Suprapubic skin (tissue), 4 donors: ENCODE measurements at regions not wholly inside any gene's neighbourhood (a gene's known extent, or its start where the extent isn't known, plus 50 kb on each side); places are given as distances from the start of the nearest gene placed in this dataset.

Source experiments
- DNase-seq, 2 donors: peaks; one replicate each; pipeline ENCODE4 v3.0.0-alpha.2; 2019; ENCODE audit warnings: low spot score in 2 of 2
- H3K27ac ChIP-seq: fragments of 200-600 bp; sonication (generic); one replicate; pipeline ENCODE4 v1.5.1; 2019
- H3K27me3 ChIP-seq: fragments of 200-600 bp; sonication (generic); one replicate; pipeline ENCODE4 v1.5.1; 2019
- H3K36me3 ChIP-seq: fragments of 200-600 bp; sonication (generic); one replicate; pipeline ENCODE4 v1.5.1; 2019
- H3K4me1 ChIP-seq: fragments of 200-600 bp; sonication (generic); one replicate; pipeline ENCODE4 v1.5.1; 2019
- H3K4me3 ChIP-seq: fragments of 200-600 bp; sonication (generic); one replicate; pipeline ENCODE4 v1.5.1; 2019; ENCODE audit warnings: mild to moderate bottlenecking
- H3K9me3 ChIP-seq: fragments of 200-600 bp; sonication (generic); one replicate; pipeline ENCODE4 v1.5.1; 2019
- CTCF ChIP-seq, 2 donors: fragments of 200-600 bp in 1 of 2; fragments of 450-650 bp in 1 of 2; sonication (generic) in 1 of 2; IDR thresholded peaks; one replicate each; pipeline ENCODE4 v1.5.1; 2016 to 2019; ENCODE audit warnings: antibody characterized with exemption in 2 of 2, mild to moderate bottlenecking in 1 of 2, moderate library complexity in 1 of 2
- EP300 ChIP-seq: sonication (generic); formaldehyde crosslinking; IDR thresholded peaks from one replicate; pipeline ENCODE4 v1.6.1; 2017; ENCODE audit warnings: antibody characterized with exemption
- POLR2A ChIP-seq, 2 donors: fragments of 450-650 bp; IDR thresholded peaks; one replicate each; pipeline ENCODE4 v1.6.1; 2017; ENCODE audit warnings: antibody characterized with exemption in 2 of 2, mild to moderate bottlenecking in 2 of 2, moderate library complexity in 2 of 2
- POLR2AphosphoS5 ChIP-seq, 3 donors: sonication (generic); formaldehyde crosslinking; IDR thresholded peaks; one replicate each; pipeline ENCODE4 v1.6.1; 2017; ENCODE audit warnings: antibody characterized with exemption in 3 of 3
- WGBS: methylation state at CpG from one replicate; pipeline ENCODE4 v1.1.5; 2018; 5-methylcytosine and 5-hydroxymethylcytosine counted together

GRCh38 chr5:159826351-159827214 is 89.7 kb upstream of the ADRA1B start:
- peaks cover 4% of the 10 kb centered on the region for H3K27me3 ChIP-seq
- no peaks in the 10 kb centered on the region for H3K9me3 ChIP-seq
- peaks cover 12% of the 10 kb centered on the region for H3K4me1 ChIP-seq
- 63% methylated on average over 4 of the region's 4 CpGs for WGBS
- DNase-seq, result no peak
- no peaks in the 10 kb centered on the region for H3K36me3 ChIP-seq
- no peak overlapping the region for H3K27ac ChIP-seq
- no peak for TF ChIP-seq POLR2AphosphoS5 (IDR thresholded peaks at IDR 0.05)
- TF ChIP-seq POLR2A (IDR thresholded peaks at IDR 0.05), result no peak
- TF ChIP-seq EP300, result no peak
- TF ChIP-seq CTCF (IDR thresholded peaks at IDR 0.05), result no peak
- no peak overlapping the region for H3K4me3 ChIP-seq

GRCh38 chr5:159827861-159828260 is 88.4 kb upstream of the ADRA1B start:
- Histone ChIP-seq H3K4me3 (no peak overlapping the region), H3K27ac (no peak overlapping the region), H3K27me3 (no peaks in the 10 kb centered on the region), H3K36me3 (no peaks in the 10 kb centered on the region), H3K9me3 (no peaks in the 10 kb centered on the region), H3K4me1 (peaks cover 12% of the 10 kb centered on the region)
- 81% methylated on average over 4 of the region's 4 CpGs for WGBS
- TF ChIP-seq POLR2A (IDR thresholded peaks at IDR 0.05), result no peak
- TF ChIP-seq POLR2AphosphoS5 (IDR thresholded peaks at IDR 0.05), result no peak
- no peak for TF ChIP-seq EP300
- no peak for TF ChIP-seq CTCF (IDR thresholded peaks at IDR 0.05)
- no peak for DNase-seq

DNA sequence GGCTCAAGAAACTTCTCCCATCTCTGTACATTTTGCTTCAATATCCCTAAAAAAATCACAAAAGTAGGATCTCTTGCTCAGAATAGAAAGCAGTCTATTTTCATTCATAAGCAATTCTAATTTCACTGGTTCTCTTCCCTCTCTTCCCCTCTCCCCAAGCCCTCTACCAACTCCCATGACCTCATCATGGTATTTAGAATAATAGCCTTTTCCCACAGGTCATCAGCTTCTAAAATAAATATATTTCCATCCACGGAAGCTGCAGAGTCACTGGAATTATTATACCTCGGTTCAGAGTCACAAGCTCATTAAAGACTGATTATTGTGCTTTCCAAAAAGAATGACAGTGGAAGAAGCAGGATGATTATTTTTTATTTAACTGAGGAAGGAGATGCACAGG is 84.2 kb upstream of the ADRA1B start:
- no peaks in the 10 kb centered on the region for H3K36me3 ChIP-seq
- no peaks in the 10 kb centered on the region for H3K4me1 ChIP-seq
- H3K4me3 ChIP-seq, result no peak overlapping the region
- WGBS, result 77% methylated on average over 2 of the region's 2 CpGs
- no peak overlapping the region for H3K27ac ChIP-seq
- H3K27me3 ChIP-seq, result peaks cover 3% of the 10 kb centered on the region
- TF ChIP-seq POLR2A (IDR thresholded peaks at IDR 0.05) (no peak), EP300 (no peak), POLR2AphosphoS5 (IDR thresholded peaks at IDR 0.05) (no peak), CTCF (IDR thresholded peaks at IDR 0.05) (no peak)
- DNase-seq, result no peak
- H3K9me3 ChIP-seq, result no peaks in the 10 kb centered on the region

- peaks cover 3% of the 10 kb centered on the region for H3K27me3 ChIP-seq
- no peak for TF ChIP-seq POLR2AphosphoS5 (IDR thresholded peaks at IDR 0.05)
- TF ChIP-seq POLR2A (IDR thresholded peaks at IDR 0.05), result no peak
- TF ChIP-seq EP300, result no peak
- TF ChIP-seq CTCF (IDR thresholded peaks at IDR 0.05), result no peak
- H3K36me3 ChIP-seq, result no peaks in the 10 kb centered on the region
- H3K27ac ChIP-seq, result no peak overlapping the region
- no peak for DNase-seq
- no peaks in the 10 kb centered on the region for H3K4me1 ChIP-seq
- no peak overlapping the region for H3K4me3 ChIP-seq
- 67% methylated on average over 2 of the region's 2 CpGs for WGBS
- no peaks in the 10 kb centered on the region for H3K9me3 ChIP-seq
These were observed 83.2 kb upstream of the ADRA1B start for GRCh38 chr5:159833088-159833487.

DNA sequence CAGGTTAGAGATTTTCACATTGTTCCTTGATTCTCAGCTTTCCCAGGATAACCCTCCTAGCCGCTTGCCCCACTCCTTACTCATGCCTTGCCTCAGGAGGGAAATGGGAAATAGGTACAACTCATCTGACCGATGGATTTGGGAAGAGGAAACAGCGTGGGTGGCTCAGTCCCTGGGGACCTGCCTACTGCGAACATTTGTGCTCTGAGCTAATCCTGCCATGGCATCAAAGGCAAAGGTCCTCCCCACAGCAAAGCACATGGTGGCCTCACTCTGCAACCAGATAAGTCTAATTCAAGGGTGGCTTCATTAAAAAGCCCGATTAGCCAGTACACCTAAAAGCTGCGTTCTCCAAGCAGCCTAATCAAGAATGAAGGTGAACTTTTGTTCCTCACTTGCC is 82.4 kb upstream of the ADRA1B start:
- peaks cover 3% of the 10 kb centered on the region for H3K27me3 ChIP-seq
- 67% methylated on average over 6 of the region's 6 CpGs for WGBS
- H3K36me3 ChIP-seq, result no peaks in the 10 kb centered on the region
- TF ChIP-seq EP300 (no peak), POLR2AphosphoS5 (IDR thresholded peaks at IDR 0.05) (no peak), CTCF (IDR thresholded peaks at IDR 0.05) (no peak), POLR2A (IDR thresholded peaks at IDR 0.05) (no peak)
- H3K4me1 ChIP-seq, result no peaks in the 10 kb centered on the region
- H3K4me3 ChIP-seq, result no peak overlapping the region
- H3K9me3 ChIP-seq, result no peaks in the 10 kb centered on the region
- H3K27ac ChIP-seq, result no peak overlapping the region
- no peak for DNase-seq
